ENCODE measurements at regions not wholly inside any gene's neighbourhood (a gene's known extent, or its start where the extent isn't known, plus 50 kb on each side); places are given as distances from the start of the nearest gene placed in this dataset.

GRCh38 chr3:144073698-144074097, 102.1 kb downstream of the DIPK2A start:
- DNase-seq (ENCODE audit: low spot score), result no peak

- DNase-seq (ENCODE audit: low spot score), result no peak
Measured at GRCh38 chr3:144079634-144080033, 108.0 kb downstream of the DIPK2A start.

GRCh38 chr3:144084929-144085328, 113.3 kb downstream of the DIPK2A start:
- no peak for DNase-seq (ENCODE audit: low spot score)

- DNase-seq (ENCODE audit: low spot score), result peak; percentile 59
Measured at GRCh38 chr3:144085964-144086363, 114.3 kb downstream of the DIPK2A start.

- no peak for DNase-seq (ENCODE audit: low spot score)
Measured at GRCh38 chr3:144096016-144096415, 124.4 kb downstream of the DIPK2A start.

DNA sequence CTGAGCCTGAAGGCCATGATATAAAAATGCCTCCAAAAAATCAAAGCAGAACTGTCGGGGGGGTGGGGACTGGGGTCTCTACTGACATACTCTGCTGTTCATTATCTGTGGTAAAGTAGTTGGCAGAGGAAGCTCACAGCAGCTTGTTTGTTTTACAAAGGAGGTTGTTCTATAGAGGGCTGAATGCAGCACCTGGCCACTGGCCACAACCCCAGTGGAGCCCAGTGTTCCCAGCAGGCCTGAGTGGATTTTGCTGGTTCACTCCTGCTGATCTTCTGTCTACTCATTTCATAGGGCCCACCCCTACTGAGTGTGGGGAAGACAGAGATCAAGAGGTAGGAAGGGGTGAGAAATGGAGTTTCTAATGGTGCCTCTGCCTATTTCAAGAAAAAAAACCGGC, 125.5 kb downstream of the DIPK2A start:
- DNase-seq (ENCODE audit: low spot score), result no peak

GRCh38 chr3:144098691-144099090, 127.1 kb downstream of the DIPK2A start:
- no peak for DNase-seq (ENCODE audit: low spot score)

- no peak for DNase-seq (ENCODE audit: low spot score)
Measured at GRCh38 chr3:144102421-144102820, 130.8 kb downstream of the DIPK2A start.

GRCh38 chr3:144104186-144104585, 132.6 kb downstream of the DIPK2A start:
- no peak for DNase-seq (ENCODE audit: low spot score)

GRCh38 chr3:144104679-144105078, 133.1 kb downstream of the DIPK2A start:
- no peak for DNase-seq (ENCODE audit: low spot score)

DNA sequence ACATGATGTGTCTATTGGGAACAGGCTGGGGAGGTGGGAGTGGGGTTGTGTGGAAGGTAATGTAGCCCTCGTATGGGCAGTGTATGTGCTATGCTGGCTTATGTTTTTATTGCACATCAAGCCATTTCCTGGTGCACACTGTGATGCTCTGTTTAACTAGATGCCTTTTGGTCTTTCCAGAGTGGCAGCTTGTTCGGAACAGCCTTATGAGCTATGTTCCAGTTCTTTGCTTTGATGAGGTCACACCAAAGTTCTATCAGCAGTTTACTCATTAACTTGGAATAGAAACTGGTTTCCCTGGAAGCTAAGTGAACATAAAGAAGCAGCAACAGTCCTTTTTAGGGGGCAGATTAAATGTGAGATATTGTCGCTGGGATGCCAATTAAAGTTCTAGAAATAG, 133.9 kb downstream of the DIPK2A start:
- no peak for DNase-seq (ENCODE audit: low spot score)

DNA sequence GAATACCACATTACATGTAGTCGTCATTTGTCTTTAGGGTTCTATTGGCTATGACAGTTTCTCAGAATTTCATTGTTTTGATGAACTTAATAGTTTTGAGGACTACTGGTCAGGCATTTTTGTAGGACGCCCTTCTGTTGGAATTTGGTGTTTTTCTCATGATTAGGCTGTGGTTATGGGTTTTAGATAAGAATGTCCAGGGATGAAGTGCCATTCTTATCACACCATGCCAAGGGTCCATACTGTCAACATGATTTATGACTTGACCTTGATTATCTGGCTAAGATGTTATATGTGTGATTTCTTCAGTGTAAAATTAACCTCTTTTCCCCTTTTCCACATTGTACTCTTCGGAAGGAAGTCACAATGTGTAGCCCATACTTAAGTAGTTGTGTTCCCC, 135.3 kb downstream of the DIPK2A start:
- DNase-seq (ENCODE audit: low spot score), result no peak

- DNase-seq (ENCODE audit: low spot score), result no peak
Measured at GRCh38 chr3:144107923-144108322, 136.3 kb downstream of the DIPK2A start.

- no peak for DNase-seq (ENCODE audit: low spot score)
Measured at GRCh38 chr3:144109944-144110343, 138.3 kb downstream of the DIPK2A start.

GRCh38 chr3:144112036-144112435, 140.4 kb downstream of the DIPK2A start:
- DNase-seq (ENCODE audit: low spot score), result no peak

DNA sequence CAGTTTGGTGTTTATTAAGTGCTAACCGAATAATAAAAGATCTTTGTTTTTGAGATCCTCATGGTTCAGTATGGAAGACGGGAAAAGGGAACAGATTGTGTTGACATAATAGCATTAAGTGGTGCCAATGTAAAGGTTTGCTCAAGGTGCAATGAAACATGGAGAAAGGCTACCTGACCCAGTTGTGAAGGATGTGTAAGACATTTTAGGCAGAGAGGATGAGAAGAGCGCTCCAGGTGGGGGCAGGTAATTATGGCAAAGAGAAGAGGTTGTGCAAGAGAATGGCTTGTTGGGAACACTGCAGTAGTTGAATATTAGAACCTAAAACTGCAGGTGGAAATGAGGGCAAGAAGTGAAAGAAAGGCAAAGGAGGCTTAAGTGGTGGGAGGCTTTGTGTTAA, 140.8 kb downstream of the DIPK2A start:
- no peak for DNase-seq (ENCODE audit: low spot score)

DNA sequence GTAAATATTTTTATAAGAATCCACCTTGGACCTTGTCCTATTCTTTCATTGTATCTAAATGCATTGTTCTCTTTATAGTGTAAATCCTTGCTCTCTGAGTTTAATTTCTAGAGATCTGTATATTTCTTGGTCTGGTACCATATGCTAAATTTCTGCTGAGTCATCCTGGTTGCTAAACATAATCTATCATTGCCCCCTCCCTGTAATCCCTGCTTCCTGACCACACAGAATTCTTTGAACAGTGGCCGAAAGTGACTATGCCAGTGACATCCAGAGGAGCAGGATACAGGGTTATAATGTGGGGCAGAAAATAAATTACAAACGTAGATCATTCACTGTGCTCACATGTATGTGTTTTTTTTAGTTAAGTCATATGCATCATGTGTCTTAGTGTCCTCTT, 143.1 kb downstream of the DIPK2A start:
- no peak for DNase-seq (ENCODE audit: low spot score)

DNA sequence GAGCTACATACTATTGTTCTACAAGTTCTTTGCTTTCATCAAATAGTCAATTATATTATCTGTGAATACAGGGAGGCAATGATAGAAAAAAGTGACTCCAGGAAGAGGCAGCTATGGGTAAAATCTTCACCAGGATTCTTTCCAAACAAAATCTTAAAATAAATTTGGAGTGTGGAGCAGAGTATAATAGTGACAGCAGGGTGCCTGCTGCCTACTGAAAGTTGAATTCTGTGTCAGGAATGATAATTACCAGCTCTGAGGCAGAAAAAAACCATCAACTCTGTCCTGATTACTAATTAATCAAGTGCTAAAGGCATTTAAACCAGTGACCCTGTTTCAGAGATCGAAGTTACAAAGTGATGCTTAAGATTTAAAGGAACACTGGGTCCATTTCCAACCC, 148.0 kb downstream of the DIPK2A start:
- no peak for DNase-seq (ENCODE audit: low spot score)

DNA sequence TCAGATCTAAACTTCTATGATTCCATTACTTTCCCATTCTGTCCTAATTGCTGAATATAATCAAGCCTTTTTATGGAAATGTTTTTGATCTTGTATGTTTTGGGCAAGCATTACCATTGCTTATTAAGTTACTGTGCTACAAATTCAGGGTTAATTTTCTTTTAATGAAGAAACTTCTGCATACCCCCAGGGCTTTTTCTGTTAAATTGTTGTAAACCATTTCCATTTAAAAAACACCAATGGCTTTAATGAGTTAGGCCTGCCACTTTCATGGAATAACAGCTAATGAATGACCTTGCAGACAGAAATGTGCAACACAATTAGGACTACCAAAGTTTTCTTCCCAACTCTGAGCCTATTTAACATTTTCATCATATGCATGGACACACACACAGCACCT, 150.0 kb downstream of the DIPK2A start:
- no peak for DNase-seq (ENCODE audit: low spot score)

- no peak for DNase-seq (ENCODE audit: low spot score)
Measured at GRCh38 chr3:144127014-144127413, 155.4 kb downstream of the DIPK2A start.

- DNase-seq (ENCODE audit: low spot score), result no peak
Measured at GRCh38 chr3:144127700-144128099, 156.1 kb downstream of the DIPK2A start.

DNA sequence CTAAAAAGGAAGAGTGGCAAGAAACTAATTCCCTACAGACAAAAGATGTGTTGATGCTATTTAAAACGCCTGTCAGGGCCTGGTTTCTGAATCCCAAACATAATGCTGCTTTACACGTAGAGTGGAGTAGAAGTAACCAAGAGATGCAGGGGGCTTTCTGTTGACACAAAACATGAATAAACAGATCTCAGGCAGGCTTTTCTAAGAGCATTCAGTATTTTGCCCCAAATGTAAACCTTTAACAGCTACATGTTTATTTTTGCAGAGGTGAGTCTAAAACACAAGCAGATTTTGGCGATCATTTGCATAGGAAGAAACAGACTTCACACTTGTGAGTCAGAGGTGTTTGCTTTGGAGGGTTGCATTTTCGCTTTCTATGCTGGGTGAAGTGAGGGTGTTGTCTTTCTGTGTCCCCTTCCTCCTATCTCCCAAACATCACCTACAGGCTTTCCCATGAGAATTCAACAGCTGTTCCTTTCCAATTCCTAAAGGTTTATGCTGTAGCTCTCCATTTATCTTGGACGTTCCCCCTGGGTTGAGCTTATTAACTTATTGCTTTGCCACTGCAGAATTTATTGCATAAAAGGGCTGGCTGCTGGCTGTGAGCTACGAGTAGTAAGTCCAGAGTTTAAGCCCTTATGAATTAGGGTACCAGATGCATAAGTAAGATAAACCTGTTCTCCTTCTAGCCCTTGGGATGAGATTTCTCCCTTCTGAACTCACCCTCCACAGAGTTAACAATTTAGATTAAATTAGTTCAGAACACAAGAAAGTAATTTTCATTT, 156.7 kb downstream of the DIPK2A start:
- no peak for DNase-seq (ENCODE audit: low spot score)

GRCh38 chr3:144129536-144130214, 158.1 kb downstream of the DIPK2A start:
- no peak for DNase-seq (ENCODE audit: low spot score)

DNA sequence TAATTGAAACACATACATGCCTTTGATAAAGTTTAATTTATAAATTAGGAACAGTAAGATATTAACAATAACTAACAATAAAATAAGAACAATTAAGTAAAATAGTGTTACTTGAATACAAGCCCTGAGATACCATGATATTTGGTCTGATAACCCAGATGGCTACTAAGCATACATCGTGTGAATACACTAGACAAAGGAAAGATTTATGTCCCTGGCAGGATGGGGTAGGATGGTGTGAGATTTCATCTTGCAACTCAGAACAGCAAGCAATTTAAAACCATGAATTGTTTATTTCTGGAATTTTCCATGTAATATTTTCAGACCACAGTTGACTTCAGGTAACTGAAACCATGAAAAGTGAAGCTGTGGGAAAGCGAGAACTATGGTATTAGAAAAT, 169.5 kb downstream of the DIPK2A start:
- DNase-seq (ENCODE audit: low spot score), result no peak

All from NAMALWA (cell line).